HEK293 (cell line): ENCODE measurements at regions not wholly inside any gene's neighbourhood (a gene's known extent, or its start where the extent isn't known, plus 50 kb on each side); places are given as distances from the start of the nearest gene placed in this dataset.

Source experiments
- CTCF ChIA-PET: fragments of 350-600 bp; formaldehyde crosslinking; extraction: SDS; loops from one replicate; lab custom pipeline; 2021; ENCODE audit warnings: antibody characterized with exemption; lab: Yijun Ruan, JAX
- POLR2A ChIA-PET: fragments of 300-600 bp; formaldehyde crosslinking; extraction: SDS; loops from one replicate; lab custom pipeline; 2020; ENCODE audit warnings: antibody characterized with exemption, inconsistent platforms; lab: Yijun Ruan, JAX
- H3K27ac ChIP-seq: fragments of 200-500 bp; sonication (Bioruptor generic); 2 replicates; pipeline ENCODE4 v1.5.1; 2014; ENCODE audit warnings: low read depth, low read length, control low read depth, inconsistent platforms; ENCODE audit errors: extremely low read depth
- H3K36me3 ChIP-seq, 2 experiments: fragments of 200-500 bp in 1 of 2; sonication (Bioruptor generic) in 1 of 2; 1 replicate in 1 of 2; 2 replicates in 1 of 2; pipeline ENCODE4 v1.5.1; 2014 to 2017; ENCODE audit warnings: inconsistent platforms in 2 of 2, low read length in 2 of 2; ENCODE audit not compliant: control insufficient read depth in 2 of 2, insufficient read depth in 1 of 2
- H3K4me1 ChIP-seq: fragments of 200-500 bp; sonication (Bioruptor generic); 2 replicates; pipeline ENCODE4 v1.5.1; 2014; ENCODE audit warnings: mild to moderate bottlenecking, low read length, inconsistent platforms; ENCODE audit not compliant: control insufficient read depth, insufficient read depth
- H3K4me3 ChIP-seq: 2 replicates; pipeline ENCODE4 v1.5.1; 2011; ENCODE audit warnings: low read depth, mild to moderate bottlenecking, control low read depth, low read length, moderate library complexity
- H3K9me3 ChIP-seq: fragments of 200-500 bp; sonication (Bioruptor generic); 2 replicates; pipeline ENCODE4 v1.5.1; 2014; ENCODE audit warnings: low read depth, low read length, inconsistent platforms; ENCODE audit not compliant: control insufficient read depth, insufficient read depth
- BCL11A ChIP-seq: fragments of 450-650 bp; formaldehyde crosslinking; IDR thresholded peaks from 2 replicates; pipeline ENCODE4 v1.5.1; 2016; ENCODE audit warnings: low read depth, missing biosample characterization, missing genetic modification characterization
- PATZ1 ChIP-seq: fragments of 450-650 bp; formaldehyde crosslinking; IDR thresholded peaks from 2 replicates; pipeline ENCODE4 v1.5.1; 2016; ENCODE audit warnings: missing biosample characterization, missing genetic modification characterization
- WT1 ChIP-seq: fragments of 450-650 bp; formaldehyde crosslinking; IDR thresholded peaks from 2 replicates; pipeline ENCODE4 v1.5.1; 2016; ENCODE audit warnings: missing biosample characterization, missing genetic modification characterization
- ZBTB7A ChIP-seq: fragments of 450-650 bp; formaldehyde crosslinking; IDR thresholded peaks from 2 replicates; pipeline ENCODE4 v1.5.1; 2016; ENCODE audit warnings: low read depth, missing biosample characterization, missing genetic modification characterization
- ZNF10 ChIP-seq: fragments of 450-650 bp; formaldehyde crosslinking; IDR thresholded peaks from 2 replicates; pipeline ENCODE4 v1.5.1; 2017; ENCODE audit warnings: missing biosample characterization, missing genetic modification characterization
- ZNF184 ChIP-seq: fragments of 450-650 bp; IDR thresholded peaks from 2 replicates; pipeline ENCODE4 v1.5.1; 2018; ENCODE audit warnings: missing biosample characterization, mild to moderate bottlenecking, missing genetic modification characterization
- ZNF19 ChIP-seq: fragments of 450-650 bp; formaldehyde crosslinking; IDR thresholded peaks from 2 replicates; pipeline ENCODE4; 2016; ENCODE audit warnings: missing biosample characterization, missing genetic modification characterization, low read depth
- ZNF214 ChIP-seq: fragments of 450-650 bp; formaldehyde crosslinking; IDR thresholded peaks from 2 replicates; pipeline ENCODE4 v1.5.1; 2017; ENCODE audit warnings: missing biosample characterization, mild to moderate bottlenecking, missing genetic modification characterization, borderline replicate concordance
- ZNF366 ChIP-seq: fragments of 450-650 bp; formaldehyde crosslinking; conservative IDR thresholded peaks from 2 replicates; pipeline ENCODE4 v1.5.1; 2016; ENCODE audit warnings: missing biosample characterization, missing genetic modification characterization
- ZNF518A ChIP-seq: fragments of 450-650 bp; formaldehyde crosslinking; conservative IDR thresholded peaks from 2 replicates; pipeline ENCODE4 v1.5.1; 2016; ENCODE audit warnings: low read depth, missing biosample characterization, missing genetic modification characterization
- ZNF521 ChIP-seq: fragments of 450-650 bp; formaldehyde crosslinking; IDR thresholded peaks from 2 replicates; pipeline ENCODE4 v1.5.1; 2017; ENCODE audit warnings: missing biosample characterization, mild to moderate bottlenecking, missing genetic modification characterization
- ZNF561 ChIP-seq: fragments of 450-650 bp; IDR thresholded peaks from 2 replicates; pipeline ENCODE4 v1.5.1; 2018; ENCODE audit warnings: missing biosample characterization, missing genetic modification characterization, borderline replicate concordance
- ZNF571 ChIP-seq: fragments of 450-650 bp; formaldehyde crosslinking; IDR thresholded peaks from 2 replicates; pipeline ENCODE4 v1.5.0; 2017; ENCODE audit warnings: missing biosample characterization, missing genetic modification characterization
- ZNF610 ChIP-seq: fragments of 450-650 bp; formaldehyde crosslinking; IDR thresholded peaks from 2 replicates; pipeline ENCODE4 v1.5.1; 2016; ENCODE audit warnings: missing biosample characterization, missing genetic modification characterization, borderline replicate concordance
- ZNF623 ChIP-seq: fragments of 450-650 bp; formaldehyde crosslinking; IDR thresholded peaks from 2 replicates; pipeline ENCODE4 v1.5.1; 2016; ENCODE audit warnings: missing biosample characterization, missing genetic modification characterization
- ZSCAN16 ChIP-seq: fragments of 450-650 bp; formaldehyde crosslinking; IDR thresholded peaks from 2 replicates; pipeline ENCODE4 v1.5.1; 2016; ENCODE audit warnings: missing biosample characterization, missing genetic modification characterization
- TF ChIP-seq, protein P1 (sequence below): fragments of 450-650 bp; formaldehyde crosslinking; conservative IDR thresholded peaks from 2 replicates; pipeline ENCODE4 v1.5.1; 2016; ENCODE audit warnings: low read depth, missing biosample characterization, missing genetic modification characterization
- TF ChIP-seq, protein P2 (sequence below): fragments of 450-650 bp; formaldehyde crosslinking; IDR thresholded peaks from 2 replicates; pipeline ENCODE4 v1.5.1; 2016; ENCODE audit warnings: missing biosample characterization, missing genetic modification characterization

DNA sequence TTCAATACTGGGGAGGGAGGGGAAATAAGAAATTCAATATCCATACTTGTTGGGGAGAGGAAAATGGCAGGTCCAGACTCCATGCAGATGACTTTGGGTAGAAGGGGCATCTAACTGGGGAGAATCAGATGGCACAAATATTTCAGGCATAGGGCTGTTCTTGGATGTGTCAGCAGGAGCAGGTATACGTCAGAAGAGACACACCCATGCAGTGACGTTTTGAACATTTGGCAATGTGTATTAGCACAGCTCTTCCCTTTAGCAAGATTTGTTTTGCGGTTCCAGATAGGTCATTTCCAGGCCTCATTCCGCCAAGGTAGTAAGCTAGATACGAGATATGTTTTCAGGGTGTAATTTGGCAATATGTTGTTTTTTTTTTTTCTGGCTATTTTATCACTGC, 187.2 kb upstream of the CDH10 start (continued):
- no peak for TF ChIP-seq ZNF214 (tag by site-specific recombination)
- TF ChIP-seq, protein P1, sequence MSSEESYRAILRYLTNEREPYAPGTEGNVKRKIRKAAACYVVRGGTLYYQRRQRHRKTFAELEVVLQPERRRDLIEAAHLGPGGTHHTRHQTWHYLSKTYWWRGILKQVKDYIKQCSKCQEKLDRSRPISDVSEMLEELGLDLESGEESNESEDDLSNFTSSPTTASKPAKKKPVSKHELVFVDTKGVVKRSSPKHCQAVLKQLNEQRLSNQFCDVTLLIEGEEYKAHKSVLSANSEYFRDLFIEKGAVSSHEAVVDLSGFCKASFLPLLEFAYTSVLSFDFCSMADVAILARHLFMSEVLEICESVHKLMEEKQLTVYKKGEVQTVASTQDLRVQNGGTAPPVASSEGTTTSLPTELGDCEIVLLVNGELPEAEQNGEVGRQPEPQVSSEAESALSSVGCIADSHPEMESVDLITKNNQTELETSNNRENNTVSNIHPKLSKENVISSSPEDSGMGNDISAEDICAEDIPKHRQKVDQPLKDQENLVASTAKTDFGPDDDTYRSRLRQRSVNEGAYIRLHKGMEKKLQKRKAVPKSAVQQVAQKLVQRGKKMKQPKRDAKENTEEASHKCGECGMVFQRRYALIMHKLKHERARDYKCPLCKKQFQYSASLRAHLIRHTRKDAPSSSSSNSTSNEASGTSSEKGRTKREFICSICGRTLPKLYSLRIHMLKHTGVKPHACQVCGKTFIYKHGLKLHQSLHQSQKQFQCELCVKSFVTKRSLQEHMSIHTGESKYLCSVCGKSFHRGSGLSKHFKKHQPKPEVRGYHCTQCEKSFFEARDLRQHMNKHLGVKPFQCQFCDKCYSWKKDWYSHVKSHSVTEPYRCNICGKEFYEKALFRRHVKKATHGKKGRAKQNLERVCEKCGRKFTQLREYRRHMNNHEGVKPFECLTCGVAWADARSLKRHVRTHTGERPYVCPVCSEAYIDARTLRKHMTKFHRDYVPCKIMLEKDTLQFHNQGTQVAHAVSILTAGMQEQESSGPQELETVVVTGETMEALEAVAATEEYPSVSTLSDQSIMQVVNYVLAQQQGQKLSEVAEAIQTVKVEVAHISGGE (tag by site-specific recombination): no peak
- no peak for TF ChIP-seq ZNF19 (tag by site-specific recombination)
- TF ChIP-seq ZNF184 (tag by site-specific recombination): no peak
- no peak for TF ChIP-seq ZNF610 (tag by site-specific recombination)
- no peak for TF ChIP-seq ZNF571
- TF ChIP-seq, protein P2, sequence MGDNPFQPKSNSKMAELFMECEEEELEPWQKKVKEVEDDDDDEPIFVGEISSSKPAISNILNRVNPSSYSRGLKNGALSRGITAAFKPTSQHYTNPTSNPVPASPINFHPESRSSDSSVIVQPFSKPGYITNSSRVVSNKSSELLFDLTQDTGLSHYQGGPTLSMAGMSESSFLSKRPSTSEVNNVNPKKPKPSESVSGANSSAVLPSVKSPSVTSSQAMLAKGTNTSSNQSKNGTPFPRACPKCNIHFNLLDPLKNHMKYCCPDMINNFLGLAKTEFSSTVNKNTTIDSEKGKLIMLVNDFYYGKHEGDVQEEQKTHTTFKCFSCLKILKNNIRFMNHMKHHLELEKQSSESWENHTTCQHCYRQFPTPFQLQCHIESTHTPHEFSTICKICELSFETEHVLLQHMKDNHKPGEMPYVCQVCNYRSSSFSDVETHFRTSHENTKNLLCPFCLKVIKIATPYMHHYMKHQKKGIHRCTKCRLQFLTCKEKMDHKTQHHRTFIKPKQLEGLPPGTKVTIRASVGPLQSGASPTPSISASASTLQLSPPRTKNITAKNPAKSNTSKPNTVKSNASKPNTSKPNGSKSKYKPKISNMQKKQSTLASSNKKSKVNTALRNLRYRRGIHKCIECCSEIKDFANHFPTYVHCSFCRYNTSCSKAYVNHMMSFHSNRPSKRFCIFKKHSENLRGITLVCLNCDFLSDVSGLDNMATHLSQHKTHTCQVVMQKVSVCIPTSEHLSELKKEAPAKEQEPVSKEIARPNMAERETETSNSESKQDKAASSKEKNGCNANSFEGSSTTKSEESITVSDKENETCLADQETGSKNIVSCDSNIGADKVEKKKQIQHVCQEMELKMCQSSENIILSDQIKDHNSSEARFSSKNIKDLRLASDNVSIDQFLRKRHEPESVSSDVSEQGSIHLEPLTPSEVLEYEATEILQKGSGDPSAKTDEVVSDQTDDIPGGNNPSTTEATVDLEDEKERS (tag by site-specific recombination): no peak
- TF ChIP-seq, all 188 proteins: peak for 0

GRCh38 chr5:24823625-24824024, 178.8 kb upstream of the CDH10 start:
- ChIA-PET POLR2A (no interaction called here), CTCF (interaction anchor here (0.6 kb wide), 1 partner anchor 77 kb away, joined by 3 read pairs; no protein-coding TSS in a partner anchor)
- Histone ChIP-seq H3K9me3 (no peaks in the 10 kb centered on the region), H3K4me1 (no peaks in the 10 kb centered on the region), H3K4me3 (no peak overlapping the region), H3K27ac (no peak overlapping the region), H3K36me3 (no peaks in the 10 kb centered on the region)
- TF ChIP-seq WT1 (tag by site-specific recombination) (no peak), ZNF623 (tag by site-specific recombination) (no peak), BCL11A (tag by site-specific recombination) (no peak), ZNF366 (tag by site-specific recombination) (no peak), PATZ1 (tag by site-specific recombination) (no peak), ZNF561 (tag by site-specific recombination) (no peak), ZNF521 (tag by site-specific recombination) (no peak), ZSCAN16 (no peak), ZNF518A (tag by site-specific recombination) (no peak), ZNF10 (tag by site-specific recombination) (no peak), ZBTB7A (tag by site-specific recombination) (no peak)
- TF ChIP-seq, protein P1 (tag by site-specific recombination): no peak
